Astrocyte (in vitro differentiated cells and primary cell): ENCODE measurements at regions not wholly inside any gene's neighbourhood (a gene's known extent, or its start where the extent isn't known, plus 50 kb on each side); places are given as distances from the start of the nearest gene placed in this dataset.

Experiments used
- EZH2 ChIP-seq: IDR thresholded peaks from 2 replicates; pipeline ENCODE4 v1.6.1; 2012; ENCODE audit warnings: mild to moderate bottlenecking, low read length, inconsistent platforms; ENCODE audit not compliant: insufficient read depth
- TF ChIP-seq, protein P1 (sequence below): IDR thresholded peaks from 2 replicates; pipeline ENCODE4 v1.5.1; 2011; ENCODE audit warnings: low read depth, mild to moderate bottlenecking, inconsistent platforms, low read length, moderate library complexity; ENCODE audit not compliant: insufficient read depth

DNA sequence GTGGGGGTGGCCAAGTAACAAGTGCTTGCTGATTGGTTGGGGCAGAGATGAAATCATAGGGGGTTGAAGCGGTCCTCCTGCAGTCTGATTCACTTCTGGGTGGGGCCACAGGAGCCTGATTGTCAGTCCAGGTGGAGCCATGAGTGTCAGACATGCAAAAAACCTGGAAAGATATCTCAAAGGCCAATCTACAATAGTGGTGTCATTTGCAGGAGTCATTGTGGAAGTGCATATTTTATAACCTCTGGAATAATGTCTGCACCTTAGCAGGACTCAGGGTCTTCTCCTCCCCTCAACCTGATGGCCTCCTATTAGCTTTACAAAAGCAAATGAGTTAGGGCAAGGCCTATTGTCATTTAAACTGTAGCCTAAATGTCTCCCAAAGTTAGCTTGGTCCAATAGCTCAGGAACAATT is 241.4 kb downstream of the NUAK1 start:
- TF ChIP-seq, protein P1, sequence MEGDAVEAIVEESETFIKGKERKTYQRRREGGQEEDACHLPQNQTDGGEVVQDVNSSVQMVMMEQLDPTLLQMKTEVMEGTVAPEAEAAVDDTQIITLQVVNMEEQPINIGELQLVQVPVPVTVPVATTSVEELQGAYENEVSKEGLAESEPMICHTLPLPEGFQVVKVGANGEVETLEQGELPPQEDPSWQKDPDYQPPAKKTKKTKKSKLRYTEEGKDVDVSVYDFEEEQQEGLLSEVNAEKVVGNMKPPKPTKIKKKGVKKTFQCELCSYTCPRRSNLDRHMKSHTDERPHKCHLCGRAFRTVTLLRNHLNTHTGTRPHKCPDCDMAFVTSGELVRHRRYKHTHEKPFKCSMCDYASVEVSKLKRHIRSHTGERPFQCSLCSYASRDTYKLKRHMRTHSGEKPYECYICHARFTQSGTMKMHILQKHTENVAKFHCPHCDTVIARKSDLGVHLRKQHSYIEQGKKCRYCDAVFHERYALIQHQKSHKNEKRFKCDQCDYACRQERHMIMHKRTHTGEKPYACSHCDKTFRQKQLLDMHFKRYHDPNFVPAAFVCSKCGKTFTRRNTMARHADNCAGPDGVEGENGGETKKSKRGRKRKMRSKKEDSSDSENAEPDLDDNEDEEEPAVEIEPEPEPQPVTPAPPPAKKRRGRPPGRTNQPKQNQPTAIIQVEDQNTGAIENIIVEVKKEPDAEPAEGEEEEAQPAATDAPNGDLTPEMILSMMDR, result no peak
- TF ChIP-seq EZH2, result no peak
